H1 (cell line): ENCODE measurements at regions not wholly inside any gene's neighbourhood (a gene's known extent, or its start where the extent isn't known, plus 50 kb on each side); places are given as distances from the start of the nearest gene placed in this dataset.

ENCODE experiments used
- CTCF ChIA-PET: fragments of 300-600 bp; sonication (Branson Sonifier 250); formaldehyde crosslinking; loops from one replicate; lab custom pipeline; 2021; ENCODE audit not compliant: partially characterized antibody; lab: Charles Lee
- POLR2A ChIA-PET: fragments of 300-600 bp; sonication (Branson Sonifier 250); formaldehyde crosslinking; loops from one replicate; lab custom pipeline; 2021; ENCODE audit warnings: inconsistent platforms; ENCODE audit not compliant: partially characterized antibody; lab: Charles Lee
- DNase-seq, 2 experiments: peaks; one replicate each; pipeline versions ENCODE4 v3.0.0 to v3.0.0-alpha.2; 2010 to 2022; ENCODE audit warnings: low spot score in 2 of 2, low read depth in 1 of 2, mixed read lengths in 1 of 2
- FAIRE-seq: peaks from 2 replicates; lab custom pipeline; 2011; peaks lifted over from hg19 to GRCh38; lab: Jason Lieb, UNC
- H2AFZ ChIP-seq: 2 replicates; pipeline ENCODE4 v1.8.1; 2012; ENCODE audit warnings: low read length, inconsistent platforms
- H2AK5ac ChIP-seq: 2 replicates; pipeline ENCODE4 v1.6.1; 2013; ENCODE audit warnings: low read depth, low read length
- H2BK120ac ChIP-seq: replicated peaks from 2 replicates; pipeline ENCODE3; 2013; ENCODE audit warnings: low read depth, low read length, inconsistent platforms
- H2BK12ac ChIP-seq: 2 replicates; pipeline ENCODE4 v1.6.1; 2013; ENCODE audit warnings: low read depth, low read length
- H2BK15ac ChIP-seq: 2 replicates; pipeline ENCODE4 v1.6.1; 2013; ENCODE audit warnings: low read length
- H2BK20ac ChIP-seq: 2 replicates; pipeline ENCODE4 v1.6.1; 2013; ENCODE audit warnings: low read length
- H2BK5ac ChIP-seq: 2 replicates; pipeline ENCODE4 v1.6.1; 2013; ENCODE audit warnings: low read depth, low read length
- H3K14ac ChIP-seq: 2 replicates; pipeline ENCODE4 v1.6.1; 2013; ENCODE audit warnings: inconsistent platforms; ENCODE audit not compliant: insufficient read length
- H3K18ac ChIP-seq: 2 replicates; pipeline ENCODE4 v1.6.1; 2013; ENCODE audit warnings: low read length; ENCODE audit errors: extremely low read depth
- H3K23ac ChIP-seq: 2 replicates; pipeline ENCODE4 v1.6.1; 2013; ENCODE audit warnings: inconsistent platforms; ENCODE audit not compliant: insufficient read length
- H3K23me2 ChIP-seq: 2 replicates; pipeline ENCODE4 v1.6.1; 2013; ENCODE audit warnings: low read depth, low read length
- H3K27ac ChIP-seq: 2 replicates; pipeline ENCODE4 v1.6.1; 2011; ENCODE audit warnings: low read depth, low read length, inconsistent platforms
- H3K27me3 ChIP-seq, 4 experiments: replicated peaks in 1 of 4; 1 replicate in 1 of 4; 2 replicates in 3 of 4; pipeline versions ENCODE4 v1.6.1 to v1.8.1; 2011 to 2013; ENCODE audit warnings: low read length in 3 of 4, mild to moderate bottlenecking in 3 of 4, inconsistent platforms in 2 of 4, mixed read lengths in 2 of 4, moderate library complexity in 1 of 4; ENCODE audit not compliant: control insufficient read depth in 3 of 4, insufficient read depth in 3 of 4; ENCODE audit errors: extremely low read depth in 1 of 4
- H3K36me3 ChIP-seq, 4 experiments: 2 replicates each; pipeline versions ENCODE4 v1.6.1 to v1.8.1; 2011 to 2013; ENCODE audit warnings: mild to moderate bottlenecking in 4 of 4, low read length in 3 of 4, moderate library complexity in 2 of 4, control low read depth in 1 of 4, inconsistent platforms in 1 of 4; ENCODE audit not compliant: insufficient read depth in 4 of 4, control insufficient read depth in 2 of 4
- H3K4ac ChIP-seq: replicated peaks from 2 replicates; pipeline ENCODE3; 2013; ENCODE audit warnings: low read length, low read depth, mixed read lengths, inconsistent platforms; ENCODE audit not compliant: insufficient read length
- H3K4me1 ChIP-seq, 4 experiments: replicated peaks in 1 of 4; 1 replicate in 1 of 4; 2 replicates in 3 of 4; pipeline versions ENCODE4 v1.6.1 to v1.8.1; 2011 to 2013; ENCODE audit warnings: low read length in 3 of 4, inconsistent platforms in 2 of 4, mixed read lengths in 1 of 4; ENCODE audit not compliant: insufficient read depth in 4 of 4, control insufficient read depth in 3 of 4
- H3K4me2 ChIP-seq, 2 experiments: 2 replicates each; pipeline versions ENCODE4 v1.6.1 to v1.8.1; 2011 to 2013; ENCODE audit warnings: low read depth in 2 of 2, low read length in 2 of 2, control low read depth in 1 of 2, inconsistent platforms in 1 of 2, mild to moderate bottlenecking in 1 of 2; ENCODE audit not compliant: insufficient read depth in 1 of 2
- H3K4me3 ChIP-seq, 4 experiments: fragments of 200-600, 300-600 bp in 1 of 4; sonication (generic), shearing (Covaris generic), sonication (Bioruptor Twin) in 1 of 4; 2 replicates each; pipeline versions ENCODE4 v1.5.1 to v1.8.1; 2011 to 2016; ENCODE audit warnings: low read length in 4 of 4, low read depth in 3 of 4, control low read depth in 2 of 4, inconsistent platforms in 2 of 4, mild to moderate bottlenecking in 2 of 4, mixed read lengths in 1 of 4, moderate library complexity in 1 of 4; ENCODE audit not compliant: insufficient read depth in 2 of 4; ENCODE audit errors: extremely low read depth in 1 of 4
- H3K56ac ChIP-seq: replicated peaks from 2 replicates; pipeline ENCODE3; 2013; ENCODE audit warnings: low read depth, mild to moderate bottlenecking, mixed read lengths, low read length, inconsistent platforms; ENCODE audit not compliant: insufficient read length
- H3K79me1 ChIP-seq: 2 replicates; pipeline ENCODE4 v1.6.1; 2013; ENCODE audit warnings: low read depth, low read length, control low read depth
- H3K79me2 ChIP-seq, 2 experiments: 2 replicates each; pipeline versions ENCODE4 v1.6.1 to v1.8.1; 2012 to 2013; ENCODE audit warnings: low read length in 2 of 2, mild to moderate bottlenecking in 2 of 2, inconsistent platforms in 1 of 2; ENCODE audit not compliant: insufficient read depth in 2 of 2, control insufficient read depth in 1 of 2
- H3K9ac ChIP-seq, 4 experiments: replicated peaks in 1 of 4; 1 replicate in 1 of 4; 2 replicates in 3 of 4; pipeline versions ENCODE4 v1.6.1 to v1.8.1; 2011 to 2013; ENCODE audit warnings: low read depth in 3 of 4, low read length in 3 of 4, control low read depth in 2 of 4, mild to moderate bottlenecking in 2 of 4, moderate library complexity in 2 of 4, inconsistent platforms in 1 of 4; ENCODE audit errors: extremely low read depth in 1 of 4
- H3K9me3 ChIP-seq, 2 experiments: 2 replicates each; pipeline versions ENCODE4 v1.6.1 to v1.8.1; 2012 to 2013; ENCODE audit warnings: mild to moderate bottlenecking in 2 of 2, moderate library complexity in 2 of 2, control low read depth in 1 of 2, inconsistent platforms in 1 of 2, low read depth in 1 of 2, low read length in 1 of 2, mixed read lengths in 1 of 2; ENCODE audit not compliant: insufficient read depth in 2 of 2
- H4K20me1 ChIP-seq, 2 experiments: replicated peaks in 1 of 2; 2 replicates each; pipeline versions ENCODE3 to v1.8.1; 2011 to 2013; ENCODE audit warnings: inconsistent platforms in 2 of 2, low read length in 2 of 2, mild to moderate bottlenecking in 1 of 2; ENCODE audit not compliant: insufficient read depth in 2 of 2, control insufficient read depth in 1 of 2
- H4K5ac ChIP-seq: 2 replicates; pipeline ENCODE4 v1.6.1; 2013; ENCODE audit warnings: low read length, low read depth, mixed read lengths, inconsistent platforms; ENCODE audit not compliant: insufficient read length
- H4K8ac ChIP-seq: 2 replicates; pipeline ENCODE4 v1.8.0; 2013; ENCODE audit warnings: mild to moderate bottlenecking, moderate library complexity, low read length, inconsistent platforms; ENCODE audit not compliant: insufficient read depth; ENCODE audit errors: extremely low read depth
- H4K91ac ChIP-seq: replicated peaks from 2 replicates; pipeline ENCODE3; 2013; ENCODE audit warnings: low read length, mixed read lengths, inconsistent platforms; ENCODE audit not compliant: insufficient read length
- CTBP2 ChIP-seq: IDR thresholded peaks from 2 replicates; pipeline ENCODE4 v1.7.0; 2011; ENCODE audit warnings: borderline replicate concordance, mild to moderate bottlenecking, moderate library complexity, mixed read lengths, low read length; ENCODE audit not compliant: insufficient read depth, insufficient read length
- WGBS, 2 experiments: shearing (Covaris generic) in 1 of 2; methylation state at CpG; one replicate each; pipeline versions ENCODE4 v1.1.6 to v1.1.7; 2013 to 2015; ENCODE audit warnings: low lambda C conversion rate in 2 of 2, mixed read lengths in 2 of 2, inconsistent platforms in 1 of 2, low coverage in 1 of 2, missing lambda C conversion rate in 1 of 2; ENCODE audit not compliant: insufficient replicate concordance in 2 of 2, insufficient coverage in 1 of 2, insufficient read length in 1 of 2; ENCODE audit errors: extremely low coverage in 1 of 2, missing lambda C conversion rate in 1 of 2; 5-methylcytosine and 5-hydroxymethylcytosine counted together

DNA sequence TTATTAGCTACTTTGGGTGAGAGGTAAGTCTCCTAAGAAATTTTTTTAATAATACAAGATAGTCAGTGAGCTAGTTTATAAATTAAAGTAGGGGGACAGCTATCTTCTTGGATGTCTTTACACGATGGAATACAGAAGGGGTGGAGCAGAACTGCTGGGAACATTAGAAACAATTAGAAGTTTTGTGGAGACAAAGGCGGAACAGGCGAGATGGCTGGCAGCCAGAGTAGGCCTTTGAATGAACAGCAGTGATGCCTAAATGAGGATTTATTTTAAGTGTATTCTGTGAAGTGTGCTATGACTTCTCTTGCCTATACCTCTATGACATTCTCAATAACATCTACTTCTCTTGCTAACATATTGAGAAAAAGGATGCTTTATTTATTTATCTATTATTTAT lies 1345.3 kb upstream of the SEL1L start:
- no peak overlapping the region for H2BK12ac ChIP-seq
- H3K79me2 ChIP-seq, result no peaks in the 10 kb centered on the region
- H2BK15ac ChIP-seq, result no peak overlapping the region
- H4K20me1 ChIP-seq, result no peaks in the 10 kb centered on the region
- no peak overlapping the region for H4K5ac ChIP-seq
- CTCF ChIA-PET, result no interaction called here
- H3K27ac ChIP-seq, result no peak overlapping the region
- H3K23me2 ChIP-seq, result no peaks in the 10 kb centered on the region
- FAIRE-seq (no peak), DNase-seq (no peak)
- no peak overlapping the region for H2BK20ac ChIP-seq
- H3K4me3 ChIP-seq, result no peak overlapping the region
- no peak for TF ChIP-seq CTBP2
- no peak overlapping the region for H3K9ac ChIP-seq
- H2AFZ ChIP-seq, result no peak overlapping the region
- 98% methylated on average over 3 of the region's 3 CpGs; no CpG with 5 or more reads in 1 of the 2 experiments for WGBS, 2 experiments
- H3K27me3 ChIP-seq, result no peaks in the 10 kb centered on the region
- H3K9me3 ChIP-seq, result no peaks in the 10 kb centered on the region
- no peak overlapping the region for H4K8ac ChIP-seq
- H3K14ac ChIP-seq, result no peak overlapping the region
- H3K4me1 ChIP-seq, result no peaks in the 10 kb centered on the region
- POLR2A ChIA-PET, result no interaction called here
- no peak overlapping the region for H3K4ac ChIP-seq
- no peak overlapping the region for H4K91ac ChIP-seq
- no peak overlapping the region for H2BK5ac ChIP-seq
- no peaks in the 10 kb centered on the region for H3K36me3 ChIP-seq
- no peaks in the 10 kb centered on the region for H3K79me1 ChIP-seq
- H2BK120ac ChIP-seq, result no peak overlapping the region
- no peak overlapping the region for H3K18ac ChIP-seq
- no peak overlapping the region for H3K56ac ChIP-seq
- no peak overlapping the region for H2AK5ac ChIP-seq
- H3K23ac ChIP-seq, result no peak overlapping the region
- H3K4me2 ChIP-seq, result no peak overlapping the region
